ENCODE measurements at regions not wholly inside any gene's neighbourhood (a gene's known extent, or its start where the extent isn't known, plus 50 kb on each side); places are given as distances from the start of the nearest gene placed in this dataset.

DNA sequence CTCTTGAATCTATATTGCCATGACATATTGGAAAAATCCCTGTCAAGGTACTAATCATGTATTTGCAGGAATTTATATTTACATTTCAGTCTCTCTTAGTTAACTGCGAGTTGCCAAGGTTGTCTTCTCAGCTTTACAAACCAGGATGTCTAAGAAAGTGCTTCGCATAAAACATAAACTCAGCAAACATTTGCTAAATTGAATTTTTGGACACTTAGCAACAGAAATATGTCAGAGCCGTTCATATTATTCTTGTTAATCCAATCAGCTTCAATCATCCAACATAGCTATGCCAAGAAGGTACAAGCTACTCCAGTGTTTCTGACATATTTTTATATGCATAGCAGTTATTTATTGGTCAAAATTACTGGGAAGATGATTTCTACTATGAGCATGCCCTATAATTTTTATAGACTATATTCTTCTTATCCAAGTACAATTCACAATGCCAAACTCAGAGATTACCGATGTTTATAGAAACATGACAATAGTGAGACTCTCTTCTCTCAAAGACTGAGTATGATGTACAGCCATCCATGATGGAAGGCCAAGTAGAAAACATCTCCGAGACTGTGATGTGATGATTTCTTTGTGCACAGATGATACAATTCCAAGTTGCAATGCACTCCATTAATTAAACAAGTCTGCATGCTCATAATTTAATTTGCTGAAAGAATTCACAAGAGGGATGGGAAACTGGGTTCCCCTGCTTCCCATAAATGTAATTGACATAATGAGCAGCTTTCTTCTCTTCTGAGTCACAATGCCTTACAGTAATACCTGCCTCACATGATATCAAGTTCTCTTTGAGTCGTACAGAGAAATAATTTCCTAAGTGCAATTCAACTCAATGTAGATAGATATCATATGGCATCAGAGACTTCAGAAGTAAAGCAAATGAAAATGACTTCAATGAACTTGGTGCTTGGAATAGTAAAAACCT lies 776.3 kb downstream of the EFNB2 start:
- TF ChIP-seq YY1 (IDR thresholded peaks at IDR 0.05; ENCODE audit: insufficient read depth, insufficient read length) (no peak), SUZ12 (IDR thresholded peaks at IDR 0.05; ENCODE audit: extremely low read depth, insufficient read depth, insufficient read length) (no peak), ZNF274 (IDR thresholded peaks at IDR 0.05; ENCODE audit: low read depth, low read length) (no peak)
- no peak for DNase-seq (ENCODE audit: low read depth, low spot score)
- no peaks in the 10 kb centered on the region for H3K4me1 ChIP-seq (ENCODE audit: insufficient read depth, insufficient read length)
- no peak overlapping the region for H3K9ac ChIP-seq (ENCODE audit: insufficient read length, low read depth)
- H3K27me3 ChIP-seq (ENCODE audit: insufficient read depth, insufficient read length): no peaks in the 10 kb centered on the region
- H3K36me3 ChIP-seq (ENCODE audit: insufficient read depth, insufficient read length, low read length): no peaks in the 10 kb centered on the region
- H3K4me3 ChIP-seq (ENCODE audit: insufficient read length, low read depth): no peak overlapping the region
- no peaks in the 10 kb centered on the region for H3K9me3 ChIP-seq (ENCODE audit: insufficient read depth, low read length)

DNA sequence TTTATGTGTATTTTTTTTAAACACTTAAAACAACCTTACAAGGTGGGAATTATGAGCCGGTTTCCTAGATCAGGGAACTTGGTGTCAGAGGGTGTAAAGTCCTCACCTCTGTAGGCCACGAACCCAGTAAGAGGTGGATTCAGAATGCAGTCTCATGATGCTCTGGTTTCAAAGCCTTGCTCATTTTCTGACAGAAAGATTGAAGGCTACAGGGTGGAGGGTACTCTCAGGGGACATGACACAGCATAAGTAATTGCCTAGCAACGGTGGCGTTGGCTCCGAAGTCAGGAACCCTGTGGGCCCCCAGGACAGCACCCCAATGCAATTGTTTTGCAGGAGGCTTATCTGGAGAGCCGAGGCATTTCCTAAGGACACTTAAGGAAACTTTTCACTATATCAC lies 794.7 kb downstream of the EFNB2 start:
- DNase-seq (ENCODE audit: low read depth, low spot score): no peak
- no peaks in the 10 kb centered on the region for H3K9me3 ChIP-seq (ENCODE audit: insufficient read depth, low read length)
- no peak overlapping the region for H3K4me3 ChIP-seq (ENCODE audit: insufficient read length, low read depth)
- no peaks in the 10 kb centered on the region for H3K36me3 ChIP-seq (ENCODE audit: insufficient read depth, insufficient read length, low read length)
- no peaks in the 10 kb centered on the region for H3K4me1 ChIP-seq (ENCODE audit: insufficient read depth, insufficient read length)
- TF ChIP-seq ZNF274 (IDR thresholded peaks at IDR 0.05; ENCODE audit: low read depth, low read length): no peak
- TF ChIP-seq SUZ12 (IDR thresholded peaks at IDR 0.05; ENCODE audit: extremely low read depth, insufficient read depth, insufficient read length): no peak
- no peak for TF ChIP-seq YY1 (IDR thresholded peaks at IDR 0.05; ENCODE audit: insufficient read depth, insufficient read length)
- no peak overlapping the region for H3K9ac ChIP-seq (ENCODE audit: insufficient read length, low read depth)
- H3K27me3 ChIP-seq (ENCODE audit: insufficient read depth, insufficient read length): no peaks in the 10 kb centered on the region

DNA sequence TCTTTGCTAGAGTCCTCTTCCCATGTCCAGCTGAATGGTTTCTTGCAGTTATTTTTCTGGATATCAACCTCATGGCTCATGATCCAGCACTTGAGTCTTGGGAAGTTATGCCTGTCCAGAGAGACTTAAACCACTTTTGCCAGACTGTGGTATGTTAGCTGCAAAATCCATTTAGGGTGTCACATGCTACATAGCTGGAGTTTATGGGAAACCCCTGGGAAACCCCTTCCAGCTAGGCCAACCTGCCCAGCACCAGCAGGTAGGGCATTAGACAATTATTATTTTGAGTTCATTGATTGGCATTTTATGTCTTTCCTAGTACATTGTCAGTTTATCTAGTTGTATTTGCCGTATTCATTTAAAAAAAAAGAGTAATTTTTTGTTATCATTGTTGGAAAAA lies 797.8 kb downstream of the EFNB2 start:
- H3K9me3 ChIP-seq (ENCODE audit: insufficient read depth, low read length): no peaks in the 10 kb centered on the region

DNA sequence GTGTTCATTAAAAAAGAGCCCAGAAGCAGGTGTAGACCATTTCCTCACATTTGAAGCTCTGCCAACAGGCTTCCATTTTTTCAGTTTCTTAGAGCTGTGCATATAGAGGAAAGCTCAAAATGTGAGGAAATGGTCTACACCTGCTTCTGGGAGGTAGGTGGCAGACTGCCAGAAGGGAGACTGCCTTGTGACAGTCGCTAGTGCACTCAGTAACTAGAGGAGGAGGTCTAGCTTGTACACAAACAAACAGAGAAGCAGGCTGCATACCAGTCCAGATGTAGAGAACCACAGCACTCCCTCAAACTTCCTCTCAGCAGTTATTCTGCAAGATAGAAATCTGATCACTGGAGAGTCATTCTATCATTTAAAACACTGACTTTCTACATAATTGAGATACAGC lies 800.2 kb downstream of the EFNB2 start:
- no peak for TF ChIP-seq YY1 (IDR thresholded peaks at IDR 0.05; ENCODE audit: insufficient read depth, insufficient read length)
- no peak for TF ChIP-seq SUZ12 (IDR thresholded peaks at IDR 0.05; ENCODE audit: extremely low read depth, insufficient read depth, insufficient read length)
- TF ChIP-seq ZNF274 (IDR thresholded peaks at IDR 0.05; ENCODE audit: low read depth, low read length): no peak

More for the DNA sequence above, 797.8 kb downstream of the EFNB2 start:
- DNase-seq (ENCODE audit: low read depth, low spot score): no peak
- Histone ChIP-seq H3K36me3 (ENCODE audit: insufficient read depth, insufficient read length, low read length) (no peaks in the 10 kb centered on the region), H3K9ac (ENCODE audit: insufficient read length, low read depth) (no peak overlapping the region), H3K4me3 (ENCODE audit: insufficient read length, low read depth) (no peak overlapping the region), H3K4me1 (ENCODE audit: insufficient read depth, insufficient read length) (no peaks in the 10 kb centered on the region), H3K27me3 (ENCODE audit: insufficient read depth, insufficient read length) (no peaks in the 10 kb centered on the region)
- TF ChIP-seq ZNF274 (IDR thresholded peaks at IDR 0.05; ENCODE audit: low read depth, low read length) (no peak), SUZ12 (IDR thresholded peaks at IDR 0.05; ENCODE audit: extremely low read depth, insufficient read depth, insufficient read length) (no peak), YY1 (IDR thresholded peaks at IDR 0.05; ENCODE audit: insufficient read depth, insufficient read length) (no peak)

DNA sequence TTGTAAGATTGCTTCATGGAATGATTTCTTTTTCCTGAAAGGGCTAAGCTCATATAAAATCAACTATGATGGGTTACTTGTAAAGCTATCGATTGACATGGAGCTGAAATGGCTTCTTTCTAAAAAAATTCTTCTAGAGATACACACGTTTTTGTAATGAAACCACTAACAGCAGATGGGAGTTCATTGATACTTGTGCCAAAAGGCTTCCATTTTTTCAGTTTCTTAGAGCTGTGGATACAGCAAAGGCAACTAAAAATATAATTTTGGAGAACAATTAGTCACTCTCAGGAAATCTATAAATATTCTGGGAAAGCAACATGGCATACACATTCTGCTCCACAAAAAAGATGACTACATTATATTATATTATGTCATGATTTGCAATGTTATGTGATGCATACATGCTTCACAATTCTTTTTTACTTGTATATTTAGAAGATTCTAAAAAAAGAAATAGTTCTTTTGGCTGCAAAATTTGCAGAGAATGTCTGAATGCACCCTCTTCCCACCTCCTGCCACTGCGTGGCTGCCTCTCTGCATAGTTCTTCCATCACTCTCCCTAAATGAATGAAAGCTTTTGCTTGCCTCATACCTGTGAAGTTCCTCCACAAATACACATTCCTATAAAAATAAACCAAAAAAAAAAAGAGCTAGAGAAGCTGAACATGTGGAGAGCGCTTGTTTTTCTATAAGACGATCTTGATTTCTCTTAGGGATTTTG lies 802.5 kb downstream of the EFNB2 start:
- DNase-seq (ENCODE audit: low read depth, low spot score): no peak
- Histone ChIP-seq H3K36me3 (ENCODE audit: insufficient read depth, insufficient read length, low read length) (no peaks in the 10 kb centered on the region), H3K9ac (ENCODE audit: insufficient read length, low read depth) (no peak overlapping the region), H3K4me1 (ENCODE audit: insufficient read depth, insufficient read length) (no peaks in the 10 kb centered on the region), H3K4me3 (ENCODE audit: insufficient read length, low read depth) (no peak overlapping the region), H3K27me3 (ENCODE audit: insufficient read depth, insufficient read length) (no peaks in the 10 kb centered on the region), H3K9me3 (ENCODE audit: insufficient read depth, low read length) (no peaks in the 10 kb centered on the region)
- TF ChIP-seq YY1 (IDR thresholded peaks at IDR 0.05; ENCODE audit: insufficient read depth, insufficient read length): no peak
- no peak for TF ChIP-seq SUZ12 (IDR thresholded peaks at IDR 0.05; ENCODE audit: extremely low read depth, insufficient read depth, insufficient read length)
- no peak for TF ChIP-seq ZNF274 (IDR thresholded peaks at IDR 0.05; ENCODE audit: low read depth, low read length)

More for the DNA sequence above, 800.2 kb downstream of the EFNB2 start:
- Histone ChIP-seq H3K27me3 (ENCODE audit: insufficient read depth, insufficient read length) (no peaks in the 10 kb centered on the region), H3K9me3 (ENCODE audit: insufficient read depth, low read length) (no peaks in the 10 kb centered on the region), H3K9ac (ENCODE audit: insufficient read length, low read depth) (no peak overlapping the region), H3K4me1 (ENCODE audit: insufficient read depth, insufficient read length) (no peaks in the 10 kb centered on the region), H3K36me3 (ENCODE audit: insufficient read depth, insufficient read length, low read length) (no peaks in the 10 kb centered on the region), H3K4me3 (ENCODE audit: insufficient read length, low read depth) (no peak overlapping the region)
- DNase-seq (ENCODE audit: low read depth, low spot score): no peak

DNA sequence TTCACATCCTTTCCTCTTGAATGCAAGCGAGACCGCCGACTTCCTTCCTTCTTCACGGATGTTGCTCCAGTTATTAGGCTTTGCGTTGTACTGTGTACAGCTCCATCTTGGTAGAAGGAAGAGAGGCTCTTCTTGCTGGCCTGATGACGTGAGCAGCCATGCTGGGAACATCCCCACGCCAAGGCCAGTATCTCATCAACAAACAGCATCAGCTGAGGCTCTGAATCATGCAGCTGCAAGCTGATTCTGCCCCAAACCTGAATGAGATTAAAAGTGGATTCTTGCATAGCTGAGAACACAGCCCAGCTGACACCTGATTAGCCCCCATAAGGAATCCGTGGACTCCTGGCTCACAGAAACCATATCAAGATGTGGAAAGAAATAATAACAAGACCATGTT lies 809.6 kb downstream of the EFNB2 start:
- H3K4me3 ChIP-seq (ENCODE audit: insufficient read length, low read depth): no peak overlapping the region
- TF ChIP-seq SUZ12 (IDR thresholded peaks at IDR 0.05; ENCODE audit: extremely low read depth, insufficient read depth, insufficient read length): no peak
- no peak for TF ChIP-seq ZNF274 (IDR thresholded peaks at IDR 0.05; ENCODE audit: low read depth, low read length)
- no peaks in the 10 kb centered on the region for H3K27me3 ChIP-seq (ENCODE audit: insufficient read depth, insufficient read length)
- H3K4me1 ChIP-seq (ENCODE audit: insufficient read depth, insufficient read length): no peaks in the 10 kb centered on the region
- no peak for DNase-seq (ENCODE audit: low read depth, low spot score)
- no peaks in the 10 kb centered on the region for H3K9me3 ChIP-seq (ENCODE audit: insufficient read depth, low read length)
- no peak overlapping the region for H3K9ac ChIP-seq (ENCODE audit: insufficient read length, low read depth)
- no peaks in the 10 kb centered on the region for H3K36me3 ChIP-seq (ENCODE audit: insufficient read depth, insufficient read length, low read length)

DNA sequence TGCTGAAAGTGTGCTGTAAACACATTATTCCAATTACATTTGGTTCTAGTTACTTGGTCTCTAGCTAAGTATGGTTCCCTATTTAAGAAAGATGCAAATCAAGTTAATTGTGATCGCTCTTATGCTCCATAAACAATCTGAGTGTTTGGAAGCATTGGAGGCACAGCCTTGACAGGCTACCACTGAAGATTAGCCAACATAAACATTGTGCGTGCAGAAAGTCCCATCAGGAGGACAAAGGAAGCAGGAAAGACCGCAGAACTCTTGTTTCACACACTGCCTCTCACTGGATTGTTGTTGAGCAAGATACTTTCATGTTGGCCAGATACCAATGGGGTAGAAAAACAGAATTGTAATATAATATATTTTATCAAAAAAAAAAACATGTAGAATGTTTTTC lies 814.4 kb downstream of the EFNB2 start:
- TF ChIP-seq YY1 (IDR thresholded peaks at IDR 0.05; ENCODE audit: insufficient read depth, insufficient read length) (no peak), ZNF274 (IDR thresholded peaks at IDR 0.05; ENCODE audit: low read depth, low read length) (no peak), SUZ12 (IDR thresholded peaks at IDR 0.05; ENCODE audit: extremely low read depth, insufficient read depth, insufficient read length) (no peak)
- no peaks in the 10 kb centered on the region for H3K4me1 ChIP-seq (ENCODE audit: insufficient read depth, insufficient read length)
- no peak for DNase-seq (ENCODE audit: low read depth, low spot score)
- H3K4me3 ChIP-seq (ENCODE audit: insufficient read length, low read depth): no peak overlapping the region
- no peaks in the 10 kb centered on the region for H3K27me3 ChIP-seq (ENCODE audit: insufficient read depth, insufficient read length)
- no peaks in the 10 kb centered on the region for H3K9me3 ChIP-seq (ENCODE audit: insufficient read depth, low read length)
- no peaks in the 10 kb centered on the region for H3K36me3 ChIP-seq (ENCODE audit: insufficient read depth, insufficient read length, low read length)
- no peak overlapping the region for H3K9ac ChIP-seq (ENCODE audit: insufficient read length, low read depth)
